ENCODE measurements at regions not wholly inside any gene's neighbourhood (a gene's known extent, or its start where the extent isn't known, plus 50 kb on each side); places are given as distances from the start of the nearest gene placed in this dataset.
"Not testable (repeated sequence)": the region's sequence is repeated elsewhere in the genome, so short reads cannot be mapped to it uniquely, and the experiment has no call there.

DNA sequence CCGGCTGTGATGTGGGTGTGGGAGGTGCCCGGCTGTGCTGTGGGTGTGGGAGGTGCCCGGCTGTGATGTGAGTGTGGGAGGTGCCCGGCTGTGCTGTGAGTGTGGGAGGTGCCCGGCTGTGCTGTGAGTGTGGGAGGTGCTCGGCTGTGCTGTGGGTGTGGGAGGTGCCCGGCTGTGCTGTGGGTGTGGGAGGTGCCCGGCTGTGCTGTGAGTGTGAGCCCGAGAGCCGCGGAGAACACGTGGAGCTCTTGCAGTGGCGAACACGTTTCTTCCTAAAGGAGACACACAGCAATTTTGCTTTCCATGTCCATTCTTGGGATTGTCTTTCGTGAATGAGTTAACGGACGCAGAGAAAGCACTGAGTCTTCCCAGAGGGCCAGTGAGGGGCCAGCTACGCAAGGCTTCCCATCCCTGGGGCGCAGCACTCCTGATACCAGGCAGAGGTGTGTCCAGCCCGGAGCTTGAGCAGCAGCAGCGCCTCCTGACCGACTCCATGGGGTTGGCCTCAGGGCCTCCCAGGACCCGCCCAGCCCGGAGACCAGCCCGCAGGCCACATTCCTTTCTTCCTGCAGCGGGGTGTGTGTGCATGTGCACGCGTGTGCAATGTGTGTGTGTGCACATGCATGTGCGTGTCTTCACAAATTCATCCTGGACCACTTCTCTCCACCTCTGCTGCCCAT is 245.0 kb upstream of the B3GAT1 start:
- no peak for TF ChIP-seq POLR2A (IDR thresholded peaks at IDR 0.05; ENCODE audit: low read length)
- TF ChIP-seq GATA1 (IDR thresholded peaks at IDR 0.05; ENCODE audit: low read depth, low read length), result no peak
- no peak for DNase-seq

DNA sequence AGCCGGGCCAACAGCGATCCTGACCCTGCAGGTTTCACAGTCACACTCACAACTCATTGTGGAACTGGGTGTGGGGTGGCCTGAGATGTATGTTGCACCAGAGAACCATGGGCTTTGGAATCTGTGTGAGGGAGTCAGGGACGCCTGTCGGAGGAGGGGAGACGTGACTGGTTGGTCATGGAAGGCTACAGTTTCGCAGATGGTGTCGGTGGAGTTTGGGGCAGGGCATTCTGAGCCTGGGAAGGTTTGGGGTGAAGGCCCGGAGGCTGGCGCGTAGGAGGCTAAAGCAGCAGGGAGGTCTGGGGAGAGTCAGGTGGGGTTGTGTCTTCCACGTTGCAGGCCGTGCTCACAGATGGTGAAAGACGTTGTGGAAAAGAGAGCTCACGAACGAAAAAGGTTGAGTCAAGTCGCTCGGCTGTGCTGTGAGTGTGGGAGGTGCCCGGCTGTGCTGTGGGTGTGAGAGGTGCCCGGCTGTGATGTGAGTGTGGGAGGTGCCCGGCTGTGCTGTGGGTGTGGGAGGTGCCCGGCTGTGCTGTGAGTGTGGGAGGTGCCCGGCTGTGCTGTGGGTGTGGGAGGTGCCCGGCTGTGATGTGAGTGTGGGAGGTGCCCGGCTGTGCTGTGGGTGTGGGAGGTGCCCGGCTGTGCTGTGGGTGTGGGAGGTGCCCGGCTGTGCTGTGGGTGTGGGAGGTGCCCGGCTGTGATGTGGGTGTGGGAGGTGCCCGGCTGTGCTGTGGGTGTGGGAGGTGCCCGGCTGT is 244.2 kb upstream of the B3GAT1 start:
- DNase-seq, result not testable (repeated sequence)

DNA sequence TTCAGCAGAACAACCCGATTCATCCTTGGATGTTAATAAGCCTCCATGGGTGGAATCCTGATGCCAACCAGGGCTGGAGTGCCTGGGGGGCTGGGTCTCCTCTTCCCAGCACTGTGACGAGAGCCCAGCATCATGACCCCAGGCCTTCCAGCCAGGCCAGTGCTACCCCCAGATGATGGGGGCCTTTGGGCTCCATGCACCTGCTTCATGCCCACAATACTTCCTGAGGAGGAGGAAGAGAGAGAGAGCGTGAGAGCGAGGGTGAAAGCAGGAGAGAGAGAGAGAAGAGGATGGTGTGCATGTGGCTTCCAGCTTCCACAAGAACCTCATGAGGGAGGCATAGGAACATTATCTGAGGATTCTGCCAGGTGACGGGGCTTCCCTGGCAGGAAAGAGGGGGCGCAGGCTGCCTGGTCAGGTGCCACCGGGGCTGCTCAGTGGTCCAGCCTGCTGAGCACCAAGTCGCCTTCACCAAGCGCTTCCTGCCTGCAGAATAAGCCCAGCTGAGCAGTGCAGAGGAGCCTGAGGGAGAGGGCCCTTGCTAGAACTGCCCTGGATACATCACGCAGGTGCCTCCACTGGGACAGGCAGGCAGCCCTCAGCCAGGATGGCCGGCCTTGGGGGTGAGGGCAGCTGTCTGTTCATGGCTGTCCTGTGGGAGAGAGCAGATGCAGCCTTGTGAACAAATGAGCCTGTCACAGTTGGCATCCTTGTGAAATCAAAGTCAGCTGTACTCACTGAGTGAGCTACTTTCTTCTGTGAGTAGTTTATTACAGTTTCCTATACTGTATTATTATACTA is 243.3 kb upstream of the B3GAT1 start:
- no peak for DNase-seq
- TF ChIP-seq POLR2A (IDR thresholded peaks at IDR 0.05; ENCODE audit: low read length), result no peak
- TF ChIP-seq GATA1 (IDR thresholded peaks at IDR 0.05; ENCODE audit: low read depth, low read length), result no peak

DNA sequence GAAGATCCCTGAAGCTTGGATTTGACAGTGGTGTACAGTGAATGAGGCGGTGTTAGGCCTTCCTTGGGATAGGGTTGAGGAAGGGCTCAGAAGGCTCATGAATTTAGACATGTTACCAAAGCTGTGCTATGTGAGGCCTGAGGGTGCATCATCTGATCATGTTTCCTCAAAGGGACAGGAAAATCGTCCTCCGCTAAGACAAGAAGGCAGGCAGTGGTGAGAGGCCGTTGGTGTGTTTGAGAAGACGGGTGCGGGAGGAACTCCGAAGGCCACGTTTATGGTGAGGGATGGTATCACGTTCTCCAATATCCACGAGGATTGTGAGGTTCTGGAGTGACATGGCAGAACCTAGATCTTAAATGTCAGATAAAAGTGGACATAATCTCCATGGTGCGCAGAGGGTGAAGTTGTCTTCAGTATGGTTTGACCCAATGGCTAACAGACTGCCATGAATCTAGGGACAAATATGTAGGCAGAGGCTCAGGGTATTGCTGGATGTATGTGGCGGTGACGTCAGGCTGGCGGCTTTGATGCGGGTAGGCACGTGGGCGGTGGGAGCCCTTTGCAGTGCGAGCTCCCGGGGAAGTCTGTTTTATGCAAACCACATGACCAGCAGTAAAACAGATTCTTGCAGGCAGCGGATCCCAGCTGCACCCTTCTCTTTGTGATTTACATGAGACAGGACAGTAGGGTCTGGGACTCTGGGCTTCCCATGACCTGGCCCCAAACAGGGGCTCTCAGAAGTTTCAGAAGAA is 242.3 kb upstream of the B3GAT1 start:
- TF ChIP-seq GATA1 (IDR thresholded peaks at IDR 0.05; ENCODE audit: low read depth, low read length), result no peak
- TF ChIP-seq POLR2A (IDR thresholded peaks at IDR 0.05; ENCODE audit: low read length), result no peak
- DNase-seq, result no peak

DNA sequence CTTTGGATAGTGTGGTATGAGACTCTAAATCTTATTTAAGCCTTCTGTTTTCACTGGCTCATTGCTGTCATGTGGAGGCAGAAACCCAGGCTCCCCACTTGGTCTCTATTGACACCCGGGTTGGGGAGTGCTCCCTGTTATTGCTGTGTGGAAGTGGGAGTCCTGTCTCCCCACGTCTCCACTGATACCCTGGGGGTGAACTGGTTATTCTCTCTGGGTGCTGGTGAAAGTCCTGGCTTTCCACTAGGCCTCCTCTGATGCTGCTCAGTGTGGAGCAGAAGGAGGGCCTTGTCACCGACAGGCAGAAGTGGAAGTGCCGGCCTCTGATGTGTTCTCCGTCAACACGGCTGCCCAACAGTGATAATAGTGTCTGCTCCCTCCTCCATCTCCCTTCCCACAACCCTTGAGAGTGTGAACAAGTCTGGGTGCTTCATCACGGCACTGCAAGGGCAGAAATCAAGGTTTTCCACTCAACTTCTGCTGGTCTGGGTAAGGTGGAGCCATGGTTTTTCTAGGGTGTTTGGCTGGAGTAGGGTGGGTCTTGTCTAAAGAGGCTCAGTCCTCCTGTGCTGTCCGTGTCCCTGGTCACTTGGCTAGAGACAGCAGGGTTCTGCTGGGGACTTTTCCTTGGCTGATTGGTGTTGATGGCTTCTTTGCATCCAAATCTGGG is 240.7 kb upstream of the B3GAT1 start:
- no peak for DNase-seq
- no peak for TF ChIP-seq GATA1 (IDR thresholded peaks at IDR 0.05; ENCODE audit: low read depth, low read length)
- no peak for TF ChIP-seq POLR2A (IDR thresholded peaks at IDR 0.05; ENCODE audit: low read length)

DNA sequence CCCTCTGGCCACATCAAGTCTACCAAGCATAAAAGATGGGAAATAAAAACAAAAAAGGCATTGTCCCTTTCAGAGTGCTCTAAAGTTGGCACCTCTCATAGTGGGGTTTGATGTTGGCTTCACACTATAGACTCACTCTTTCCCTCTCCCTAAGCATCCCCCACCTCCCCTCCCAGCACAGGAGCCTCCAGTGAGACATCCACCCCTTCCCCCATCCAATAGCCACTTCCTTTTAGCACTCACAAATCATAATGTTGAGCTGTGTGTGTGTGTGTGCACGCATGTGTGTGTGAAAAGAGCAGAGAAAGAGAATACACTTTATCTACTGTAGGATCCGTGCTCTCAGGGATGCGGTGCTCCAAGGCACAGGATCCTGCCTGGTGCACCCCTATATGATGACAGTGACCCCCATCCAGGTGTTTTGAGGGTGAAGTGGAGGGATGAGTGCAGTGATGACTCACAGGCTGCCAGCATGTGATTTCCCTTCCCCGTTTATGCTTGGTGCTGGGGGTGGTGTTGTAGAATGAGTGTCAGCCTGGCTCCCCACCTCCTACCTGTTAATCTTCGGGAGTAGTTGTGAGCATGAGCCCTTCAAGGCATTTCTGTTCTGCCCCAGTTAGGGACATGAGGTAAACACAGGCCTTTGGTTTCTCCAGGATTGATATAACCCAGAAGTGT is 235.2 kb upstream of the B3GAT1 start:
- TF ChIP-seq POLR2A (IDR thresholded peaks at IDR 0.05; ENCODE audit: low read length), result no peak
- TF ChIP-seq GATA1 (IDR thresholded peaks at IDR 0.05; ENCODE audit: low read depth, low read length), result no peak
- no peak for DNase-seq

DNA sequence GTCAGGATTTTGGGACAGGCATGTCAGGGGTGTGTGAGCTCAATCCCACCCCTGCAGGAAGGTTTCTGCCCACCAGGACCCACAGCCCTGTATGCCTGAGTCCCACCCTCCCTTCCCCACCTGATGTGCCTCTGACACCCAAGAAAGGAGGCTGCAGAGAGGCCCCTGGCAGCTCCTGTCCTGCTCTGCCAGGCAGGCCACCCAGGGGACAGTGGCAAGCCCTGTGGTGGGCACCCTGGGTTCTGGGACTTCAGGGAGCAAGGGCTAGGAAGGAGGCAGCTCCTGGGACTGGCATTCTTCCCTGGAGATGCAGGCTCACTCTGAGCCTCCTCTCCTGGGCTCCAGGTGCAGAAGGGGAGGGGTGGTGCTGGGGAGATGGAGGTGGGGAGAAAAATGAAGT is 234.5 kb upstream of the B3GAT1 start:
- no peak for DNase-seq
- TF ChIP-seq GATA1 (IDR thresholded peaks at IDR 0.05; ENCODE audit: low read depth, low read length) (no peak), POLR2A (IDR thresholded peaks at IDR 0.05; ENCODE audit: low read length) (no peak)

DNA sequence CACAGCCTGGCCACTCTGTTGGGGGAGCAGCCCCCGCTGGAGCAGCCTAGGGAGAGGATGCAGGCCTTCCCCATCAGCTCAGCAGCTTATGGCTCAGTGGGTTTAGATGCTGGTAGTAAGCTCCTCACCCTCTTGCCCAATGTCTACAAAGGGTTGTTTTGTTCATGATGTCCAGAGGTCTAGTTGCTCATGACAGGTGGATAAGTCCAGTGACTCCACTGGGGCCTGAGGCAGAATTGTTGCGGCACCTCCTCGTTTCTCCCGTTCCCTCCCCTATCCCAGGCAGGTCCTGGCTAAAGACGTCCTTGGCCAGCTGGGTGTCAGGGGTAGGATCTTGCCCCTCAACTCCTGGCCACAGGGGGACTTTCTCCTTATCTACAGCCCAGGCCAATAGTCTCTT is 233.5 kb upstream of the B3GAT1 start:
- no peak for TF ChIP-seq POLR2A (IDR thresholded peaks at IDR 0.05; ENCODE audit: low read length)
- TF ChIP-seq GATA1 (IDR thresholded peaks at IDR 0.05; ENCODE audit: low read depth, low read length), result no peak
- DNase-seq, result no peak

DNA sequence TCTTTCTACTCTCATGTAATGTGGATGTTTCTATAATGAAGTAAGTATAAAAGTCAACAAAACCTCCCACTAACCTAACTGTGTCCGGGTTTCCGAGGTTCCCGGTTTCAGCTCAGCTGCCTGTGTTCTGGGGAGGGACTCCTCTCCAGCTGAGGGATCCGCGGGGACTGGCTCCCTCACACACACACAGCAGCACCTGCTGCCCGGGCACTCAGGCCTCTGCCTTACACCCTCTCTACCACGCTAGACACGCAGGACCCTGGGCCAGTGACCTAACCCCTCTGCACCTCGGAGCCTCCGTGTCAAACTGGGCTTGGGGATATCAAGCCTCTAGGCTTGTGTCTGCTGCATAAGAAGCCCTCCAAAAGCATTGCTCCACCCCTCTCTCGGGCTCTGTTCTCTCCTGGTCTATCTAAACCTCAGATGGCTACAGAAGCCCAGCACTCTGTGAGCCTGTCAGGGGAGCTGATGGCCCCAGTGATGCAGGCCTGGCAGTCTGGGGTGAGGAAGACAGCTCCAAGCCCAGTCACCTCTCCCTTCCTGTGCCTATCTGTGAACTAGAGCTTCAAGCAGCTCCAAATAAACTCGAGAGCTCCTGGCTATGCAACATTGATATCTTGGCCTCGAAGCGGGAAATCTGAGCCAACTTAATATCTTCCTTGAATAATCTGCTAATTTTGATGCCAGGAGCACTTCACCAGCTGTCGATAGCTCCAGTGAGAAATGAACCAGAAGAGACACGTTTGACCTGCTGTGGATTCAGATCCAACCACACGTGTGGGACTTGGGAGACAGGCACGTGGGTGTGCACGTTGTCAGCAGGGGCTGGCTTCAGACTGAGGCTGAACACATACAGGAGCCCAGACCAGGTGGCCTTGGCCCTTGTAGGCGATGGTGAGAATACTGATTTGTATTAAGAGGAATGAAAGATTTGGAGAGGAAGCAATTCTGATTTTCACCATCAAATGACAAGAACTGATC is 232.7 kb upstream of the B3GAT1 start:
- TF ChIP-seq GATA1 (IDR thresholded peaks at IDR 0.05; ENCODE audit: low read depth, low read length) (no peak), POLR2A (IDR thresholded peaks at IDR 0.05; ENCODE audit: low read length) (no peak)

DNA sequence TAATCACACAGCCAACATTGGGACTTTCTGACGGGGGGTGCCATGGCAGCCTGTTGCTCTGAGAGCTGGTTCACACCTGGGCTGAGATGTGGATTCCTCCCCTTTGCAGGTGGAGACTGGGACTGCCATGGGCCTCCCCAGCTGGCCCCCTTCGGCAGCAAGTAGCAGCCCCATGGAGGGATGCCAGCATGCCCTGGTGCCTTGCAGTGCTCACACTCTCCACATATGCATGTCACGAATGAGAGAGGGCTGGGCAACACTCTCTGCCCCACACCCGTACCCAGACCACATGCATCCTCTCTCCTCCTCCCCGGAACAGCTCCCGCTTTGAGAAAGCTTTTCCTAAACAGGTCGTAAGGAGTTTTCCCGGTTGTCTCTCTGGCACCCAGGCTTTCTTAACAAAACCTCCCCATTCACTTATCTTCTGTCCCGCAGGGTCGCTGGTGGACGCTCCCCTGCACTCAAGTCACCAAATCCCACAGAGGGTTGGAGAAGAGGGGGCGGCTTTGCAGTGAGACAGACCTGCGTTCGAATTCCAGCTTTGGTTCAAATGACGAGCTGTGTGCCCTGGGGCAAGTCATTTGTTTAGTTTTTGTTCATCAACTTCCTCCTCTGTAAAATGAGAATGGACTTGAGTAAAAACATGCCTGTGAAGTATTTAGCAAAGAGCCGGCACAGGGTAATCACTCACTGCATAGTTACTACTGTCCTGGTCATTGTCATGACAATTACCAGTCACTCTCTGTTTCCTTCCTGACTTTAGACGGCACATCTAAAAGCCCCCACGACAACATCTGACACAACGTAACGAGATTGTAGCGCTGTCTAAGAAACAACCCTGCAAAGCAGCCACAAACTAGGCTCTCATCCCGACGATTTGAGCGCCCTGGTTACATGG is 231.3 kb upstream of the B3GAT1 start:
- TF ChIP-seq GATA1 (IDR thresholded peaks at IDR 0.05; ENCODE audit: low read depth, low read length) (no peak), POLR2A (IDR thresholded peaks at IDR 0.05; ENCODE audit: low read length) (no peak)
- DNase-seq, result no peak

More for the DNA sequence above, 232.7 kb upstream of the B3GAT1 start:
- DNase-seq, result no peak

DNA sequence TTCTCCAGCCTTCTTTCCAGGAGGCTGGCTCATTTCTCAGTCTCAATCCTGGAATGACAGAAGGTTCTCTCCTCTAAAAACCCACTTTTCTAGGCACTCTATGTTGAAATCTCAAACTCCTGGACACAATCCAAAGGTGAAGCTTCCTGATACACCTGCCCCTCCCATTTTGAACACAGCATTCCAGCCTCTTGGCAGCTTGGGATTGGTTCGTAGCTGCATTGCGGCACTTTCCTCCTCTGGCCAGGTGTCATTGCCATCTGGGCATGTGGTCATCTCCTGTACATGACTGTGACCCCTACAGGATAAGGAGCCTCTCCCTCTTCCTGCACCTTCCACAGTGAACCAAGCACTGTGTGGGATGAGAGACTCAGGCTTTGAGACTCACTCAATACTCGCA is 230.2 kb upstream of the B3GAT1 start:
- TF ChIP-seq GATA1 (IDR thresholded peaks at IDR 0.05; ENCODE audit: low read depth, low read length) (no peak), POLR2A (IDR thresholded peaks at IDR 0.05; ENCODE audit: low read length) (no peak)
- DNase-seq, result no peak
